Tibial nerve (tissue), 4 donors: ENCODE measurements at regions not wholly inside any gene's neighbourhood (a gene's known extent, or its start where the extent isn't known, plus 50 kb on each side); places are given as distances from the start of the nearest gene placed in this dataset.

Experiments
- DNase-seq, 2 donors: peaks; one replicate each; pipeline ENCODE4 v3.0.0-alpha.2; 2019; ENCODE audit warnings: low spot score in 2 of 2
- H3K27ac ChIP-seq, 4 donors: fragments of 200-600 bp; sonication (generic) in 3 of 4; one replicate each; pipeline ENCODE4 v1.5.1; 2017 to 2019; ENCODE audit warnings: mild to moderate bottlenecking in 1 of 4
- H3K27me3 ChIP-seq, 2 donors: fragments of 200-600 bp; sonication (generic) in 1 of 2; one replicate each; pipeline versions ENCODE4 v1.5.1 to v1.6.0; 2017 to 2019
- H3K36me3 ChIP-seq, 3 donors: fragments of 200-600 bp; sonication (generic); one replicate each; pipeline ENCODE4 v1.5.1; 2018 to 2019
- H3K4me1 ChIP-seq, 4 donors: fragments of 200-600 bp; sonication (generic) in 3 of 4; one replicate each; pipeline ENCODE4 v1.5.1; 2017 to 2019
- H3K4me3 ChIP-seq, 4 donors: fragments of 200-600 bp; sonication (generic) in 3 of 4; one replicate each; pipeline ENCODE4 v1.5.1; 2017 to 2019; ENCODE audit warnings: mild to moderate bottlenecking in 1 of 4, moderate library complexity in 1 of 4
- H3K9me3 ChIP-seq, 4 donors: fragments of 200-600 bp; sonication (generic) in 3 of 4; one replicate each; pipeline ENCODE4 v1.5.1; 2017 to 2019
- EP300 ChIP-seq, 2 donors: sonication (generic); formaldehyde crosslinking; IDR thresholded peaks; one replicate each; pipeline ENCODE4 v1.6.1; 2017; ENCODE audit warnings: antibody characterized with exemption in 2 of 2, mild to moderate bottlenecking in 1 of 2
- POLR2A ChIP-seq, 2 donors: fragments of 450-650 bp; IDR thresholded peaks; one replicate each; pipeline ENCODE4 v1.6.1; 2017; ENCODE audit warnings: antibody characterized with exemption in 2 of 2, mild to moderate bottlenecking in 2 of 2, moderate library complexity in 2 of 2
- WGBS, 2 donors: methylation state at CpG; one replicate each; pipeline ENCODE4 v1.1.5; 2018; 5-methylcytosine and 5-hydroxymethylcytosine counted together
- TF ChIP-seq, protein P1 (sequence below), 5 experiments: fragments of 200-600 bp in 3 of 5; fragments of 450-650 bp in 2 of 5; sonication (generic) in 3 of 5; IDR thresholded peaks; one replicate each; pipeline ENCODE4 v1.5.1; 2016 to 2019; ENCODE audit warnings: antibody characterized with exemption in 5 of 5, mild to moderate bottlenecking in 3 of 5, moderate library complexity in 2 of 5

DNA sequence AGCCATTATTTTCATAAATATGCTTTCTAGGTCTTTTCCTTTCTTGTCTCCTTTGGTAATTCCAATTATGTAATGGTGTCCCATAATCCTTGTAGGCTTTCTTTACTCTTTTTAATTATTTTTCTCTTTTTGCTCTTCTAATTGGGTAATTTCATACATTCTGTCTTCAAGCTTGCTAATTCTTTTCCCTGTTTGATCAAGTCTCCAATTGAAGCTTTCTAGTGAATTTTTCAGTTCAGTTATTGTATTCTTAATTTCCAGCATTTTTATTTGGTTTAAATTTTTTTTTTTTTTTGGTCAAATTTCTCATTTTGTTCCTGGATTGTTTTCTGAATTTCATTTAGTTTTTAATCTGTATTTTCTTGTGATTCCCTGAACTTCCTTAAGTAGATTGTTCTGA is 74.9 kb upstream of the UST start:
- H3K4me1 ChIP-seq = no peaks in the 10 kb centered on the region
- H3K9me3 ChIP-seq = peaks cover 0 to 58% (median 5%) of the 10 kb centered on the region in 4 donors
- TF ChIP-seq EP300 (IDR thresholded peaks at IDR 0.05) (no peak), POLR2A (IDR thresholded peaks at IDR 0.05) (no peak)
- TF ChIP-seq, protein P1, sequence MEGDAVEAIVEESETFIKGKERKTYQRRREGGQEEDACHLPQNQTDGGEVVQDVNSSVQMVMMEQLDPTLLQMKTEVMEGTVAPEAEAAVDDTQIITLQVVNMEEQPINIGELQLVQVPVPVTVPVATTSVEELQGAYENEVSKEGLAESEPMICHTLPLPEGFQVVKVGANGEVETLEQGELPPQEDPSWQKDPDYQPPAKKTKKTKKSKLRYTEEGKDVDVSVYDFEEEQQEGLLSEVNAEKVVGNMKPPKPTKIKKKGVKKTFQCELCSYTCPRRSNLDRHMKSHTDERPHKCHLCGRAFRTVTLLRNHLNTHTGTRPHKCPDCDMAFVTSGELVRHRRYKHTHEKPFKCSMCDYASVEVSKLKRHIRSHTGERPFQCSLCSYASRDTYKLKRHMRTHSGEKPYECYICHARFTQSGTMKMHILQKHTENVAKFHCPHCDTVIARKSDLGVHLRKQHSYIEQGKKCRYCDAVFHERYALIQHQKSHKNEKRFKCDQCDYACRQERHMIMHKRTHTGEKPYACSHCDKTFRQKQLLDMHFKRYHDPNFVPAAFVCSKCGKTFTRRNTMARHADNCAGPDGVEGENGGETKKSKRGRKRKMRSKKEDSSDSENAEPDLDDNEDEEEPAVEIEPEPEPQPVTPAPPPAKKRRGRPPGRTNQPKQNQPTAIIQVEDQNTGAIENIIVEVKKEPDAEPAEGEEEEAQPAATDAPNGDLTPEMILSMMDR (IDR thresholded peaks at IDR 0.05) = no peak
- H3K36me3 ChIP-seq = no peaks in the 10 kb centered on the region
- no peaks in the 10 kb centered on the region for H3K27me3 ChIP-seq
- no peak overlapping the region for H3K4me3 ChIP-seq
- H3K27ac ChIP-seq = no peak overlapping the region
- DNase-seq = no peak

- Histone ChIP-seq H3K27ac (no peak overlapping the region), H3K4me3 (no peak overlapping the region), H3K4me1 (no peaks in the 10 kb centered on the region), H3K36me3 (no peaks in the 10 kb centered on the region), H3K9me3 (peaks cover 0 to 35% (median 2%) of the 10 kb centered on the region in 4 donors), H3K27me3 (no peaks in the 10 kb centered on the region)
- TF ChIP-seq, protein P1 (IDR thresholded peaks at IDR 0.05) = no peak
- no peak for TF ChIP-seq POLR2A (IDR thresholded peaks at IDR 0.05)
- TF ChIP-seq EP300 (IDR thresholded peaks at IDR 0.05) = no peak
- 89 to 96% methylated on average over 1 of the region's 1 CpG for WGBS, 2 donors
- no peak for DNase-seq
Observed at GRCh38 chr6:148674306-148674705, 72.5 kb upstream of the UST start.

GRCh38 chr6:148677594-148678476 is 69.0 kb upstream of the UST start:
- no peaks in the 10 kb centered on the region for H3K36me3 ChIP-seq
- no peak overlapping the region for H3K4me3 ChIP-seq
- H3K4me1 ChIP-seq = no peaks in the 10 kb centered on the region
- 81 to 89% methylated on average over 8 of the region's 8 CpGs for WGBS, 2 donors
- no peak for DNase-seq
- H3K9me3 ChIP-seq = peaks cover 0 to 3% (median under 1%) of the 10 kb centered on the region in 4 donors
- TF ChIP-seq, protein P1 (IDR thresholded peaks at IDR 0.05) = no peak
- H3K27me3 ChIP-seq = no peaks in the 10 kb centered on the region
- no peak overlapping the region for H3K27ac ChIP-seq

DNA sequence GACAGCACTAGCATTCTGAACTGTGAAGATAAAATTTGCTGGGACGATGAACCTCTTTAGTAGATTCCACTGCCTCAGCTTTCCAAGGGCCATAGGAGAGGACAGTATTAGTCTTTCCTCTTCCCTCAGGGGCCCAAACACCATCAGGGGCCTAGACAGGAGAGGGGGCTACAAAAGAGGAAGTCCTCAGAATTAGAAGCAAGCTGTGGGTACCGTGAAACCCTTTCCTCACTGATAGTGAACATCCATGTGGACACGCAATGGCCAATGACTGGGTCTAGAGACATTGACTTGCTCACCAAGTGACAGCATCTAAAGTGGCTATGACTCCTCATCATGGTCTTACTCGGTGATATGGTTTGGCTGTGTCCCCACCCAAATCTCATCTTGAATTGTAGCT is 68.1 kb upstream of the UST start:
- no peak overlapping the region for H3K27ac ChIP-seq
- no peak for DNase-seq
- H3K4me1 ChIP-seq = no peaks in the 10 kb centered on the region
- H3K9me3 ChIP-seq = no peaks in the 10 kb centered on the region
- 95 to 96% methylated on average over 4 of the region's 4 CpGs for WGBS, 2 donors
- H3K4me3 ChIP-seq = no peak overlapping the region
- H3K36me3 ChIP-seq = no peaks in the 10 kb centered on the region
- TF ChIP-seq POLR2A (IDR thresholded peaks at IDR 0.05) (no peak), EP300 (IDR thresholded peaks at IDR 0.05) (no peak)
- TF ChIP-seq, protein P1 (IDR thresholded peaks at IDR 0.05) = no peak
- H3K27me3 ChIP-seq = no peaks in the 10 kb centered on the region

DNA sequence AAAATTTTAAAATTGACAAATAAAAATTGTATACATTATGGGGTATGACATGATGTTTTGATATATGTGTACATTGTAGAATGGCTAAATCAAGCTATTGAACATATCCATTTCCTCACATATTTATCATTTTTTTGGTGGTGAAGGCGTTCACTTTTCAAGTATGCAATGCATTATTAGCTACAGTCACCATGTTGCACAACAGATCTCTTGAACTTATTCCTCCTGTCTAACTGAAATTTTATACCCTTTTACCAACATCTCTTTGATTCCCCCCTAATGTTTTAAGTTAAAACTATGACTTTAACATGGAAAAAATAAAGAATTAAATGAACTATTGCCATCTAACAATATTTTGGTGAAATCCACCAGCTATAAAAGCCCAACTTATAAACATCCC is 65.2 kb upstream of the UST start:
- TF ChIP-seq EP300 (IDR thresholded peaks at IDR 0.05) (no peak), POLR2A (IDR thresholded peaks at IDR 0.05) (no peak)
- TF ChIP-seq, protein P1 (IDR thresholded peaks at IDR 0.05) = no peak
- 83 to 89% methylated on average over 1 of the region's 1 CpG for WGBS, 2 donors

More for the DNA sequence above, 65.2 kb upstream of the UST start:
- Histone ChIP-seq H3K4me1 (no peaks in the 10 kb centered on the region), H3K27me3 (no peaks in the 10 kb centered on the region), H3K4me3 (no peak overlapping the region), H3K36me3 (no peaks in the 10 kb centered on the region), H3K27ac (no peak overlapping the region), H3K9me3 (no peaks in the 10 kb centered on the region)
- no peak for DNase-seq
